D721Med (cell line): ENCODE measurements at regions not wholly inside any gene's neighbourhood (a gene's known extent, or its start where the extent isn't known, plus 50 kb on each side); places are given as distances from the start of the nearest gene placed in this dataset.

Experiments used
- DNase-seq: peaks from one replicate; pipeline ENCODE4 v3.0.0; 2011; ENCODE audit warnings: low spot score; ENCODE audit not compliant: insufficient read length
- FAIRE-seq: peaks from 2 replicates; lab custom pipeline; 2011; peaks lifted over from hg19 to GRCh38; lab: Jason Lieb, UNC
- TF ChIP-seq, protein P1 (sequence below): IDR thresholded peaks from 2 replicates; pipeline ENCODE4 v1.5.1; 2012; ENCODE audit warnings: mild to moderate bottlenecking, control low read depth; ENCODE audit not compliant: insufficient read depth; ENCODE audit errors: missing control alignments

DNA sequence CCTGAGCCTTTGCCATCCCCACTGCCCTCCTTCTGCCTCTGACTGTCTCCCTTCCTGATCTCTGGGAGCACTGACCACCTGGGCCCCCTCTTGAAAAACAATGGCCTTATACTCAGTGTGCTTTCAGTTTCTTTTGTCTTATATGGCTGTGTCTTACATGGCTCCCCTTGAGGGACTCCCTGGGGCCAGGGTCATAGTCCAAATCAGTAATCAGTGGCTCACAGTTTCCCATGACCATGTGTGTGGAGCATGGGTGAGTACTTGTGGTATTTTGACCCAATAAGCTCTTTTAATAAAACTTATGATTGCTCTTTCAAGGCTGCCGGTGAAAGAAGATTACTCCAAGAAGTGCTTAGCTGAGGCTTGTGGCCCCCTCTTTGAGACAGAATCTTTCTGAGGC lies 62.4 kb upstream of the PCBD1 start:
- TF ChIP-seq, protein P1, sequence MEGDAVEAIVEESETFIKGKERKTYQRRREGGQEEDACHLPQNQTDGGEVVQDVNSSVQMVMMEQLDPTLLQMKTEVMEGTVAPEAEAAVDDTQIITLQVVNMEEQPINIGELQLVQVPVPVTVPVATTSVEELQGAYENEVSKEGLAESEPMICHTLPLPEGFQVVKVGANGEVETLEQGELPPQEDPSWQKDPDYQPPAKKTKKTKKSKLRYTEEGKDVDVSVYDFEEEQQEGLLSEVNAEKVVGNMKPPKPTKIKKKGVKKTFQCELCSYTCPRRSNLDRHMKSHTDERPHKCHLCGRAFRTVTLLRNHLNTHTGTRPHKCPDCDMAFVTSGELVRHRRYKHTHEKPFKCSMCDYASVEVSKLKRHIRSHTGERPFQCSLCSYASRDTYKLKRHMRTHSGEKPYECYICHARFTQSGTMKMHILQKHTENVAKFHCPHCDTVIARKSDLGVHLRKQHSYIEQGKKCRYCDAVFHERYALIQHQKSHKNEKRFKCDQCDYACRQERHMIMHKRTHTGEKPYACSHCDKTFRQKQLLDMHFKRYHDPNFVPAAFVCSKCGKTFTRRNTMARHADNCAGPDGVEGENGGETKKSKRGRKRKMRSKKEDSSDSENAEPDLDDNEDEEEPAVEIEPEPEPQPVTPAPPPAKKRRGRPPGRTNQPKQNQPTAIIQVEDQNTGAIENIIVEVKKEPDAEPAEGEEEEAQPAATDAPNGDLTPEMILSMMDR: no peak
- FAIRE-seq (no peak), DNase-seq (no peak)

DNA sequence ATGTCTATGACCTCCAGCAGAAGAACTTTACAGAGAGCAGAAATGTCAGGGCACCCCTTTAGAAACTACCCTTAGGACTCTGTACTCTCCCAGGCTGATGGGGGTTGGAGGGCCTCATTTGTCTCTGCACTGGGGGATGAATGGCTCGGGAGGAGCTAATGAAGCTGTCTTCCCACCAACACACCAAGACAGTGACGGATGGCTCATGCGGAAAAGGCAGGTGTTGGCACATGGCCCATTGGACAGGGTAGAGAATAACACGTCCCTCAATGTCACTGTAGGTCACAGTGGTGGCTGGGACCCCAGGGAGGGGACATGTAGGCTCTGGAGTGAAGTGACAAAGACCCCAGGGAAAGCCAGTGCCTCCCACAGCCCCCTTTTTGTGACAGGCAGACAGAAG lies 64.0 kb upstream of the PCBD1 start:
- TF ChIP-seq, protein P1: no peak
- no peak for DNase-seq
- no peak for FAIRE-seq

DNA sequence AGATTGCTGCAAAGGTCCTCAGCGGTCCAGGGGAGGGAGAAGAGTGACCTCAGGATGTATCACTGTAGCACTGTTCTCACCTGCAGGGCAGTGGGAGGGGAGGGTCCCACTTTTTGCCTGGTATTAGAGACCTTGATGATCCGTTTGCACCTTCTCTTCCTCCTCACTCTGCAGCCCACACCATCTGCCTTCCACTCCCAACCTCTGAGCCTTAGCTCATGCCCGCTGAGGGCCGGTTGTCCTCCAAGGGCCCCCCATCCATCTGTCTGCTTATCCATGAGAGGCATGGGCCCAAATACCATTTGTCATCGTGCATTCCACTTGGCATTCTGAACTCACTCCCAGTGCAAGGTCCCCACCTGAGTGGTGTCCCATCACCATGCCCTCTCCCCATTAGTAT lies 64.6 kb upstream of the PCBD1 start:
- TF ChIP-seq, protein P1: no peak
- no peak for FAIRE-seq
- no peak for DNase-seq

DNA sequence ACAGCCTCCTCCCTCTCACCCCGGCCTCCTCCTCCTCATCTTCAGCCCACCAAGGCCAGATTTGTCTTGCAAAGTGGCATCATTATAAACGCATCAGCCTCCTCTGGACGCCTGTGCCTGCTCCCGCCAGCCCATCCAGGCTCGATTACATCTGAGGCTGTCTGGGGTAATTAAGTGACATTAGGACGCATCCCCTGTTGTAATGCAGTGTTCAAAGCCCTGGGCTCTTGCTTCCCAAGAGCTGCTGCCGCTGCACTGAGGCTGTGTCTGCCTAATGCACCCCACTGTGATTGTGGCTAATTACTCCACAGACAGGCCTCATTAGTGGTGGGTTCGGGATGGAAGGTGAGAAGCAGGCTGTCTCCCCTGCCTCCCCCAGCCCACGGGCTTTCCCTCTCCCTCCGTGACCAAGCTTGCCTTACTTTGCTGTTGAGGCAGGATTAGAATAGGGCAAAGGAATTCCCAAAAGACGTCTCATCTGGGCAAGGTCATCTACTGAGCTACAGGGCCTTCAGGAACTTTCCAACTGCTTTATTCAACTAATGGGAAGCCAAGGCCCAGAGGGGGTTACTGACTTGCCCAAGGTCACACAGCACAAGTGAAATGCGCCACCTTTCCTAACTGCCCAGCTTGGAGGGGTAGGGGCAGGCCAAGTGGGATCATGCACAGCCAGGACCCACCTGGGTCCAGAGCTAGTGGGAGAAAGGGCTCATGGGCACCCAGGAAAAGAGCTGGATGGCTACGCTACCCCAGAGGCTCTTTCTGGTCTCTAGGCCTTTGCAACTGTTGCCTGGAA lies 66.2 kb upstream of the PCBD1 start:
- TF ChIP-seq, protein P1: no peak
- DNase-seq (no peak), FAIRE-seq (no peak)

DNA sequence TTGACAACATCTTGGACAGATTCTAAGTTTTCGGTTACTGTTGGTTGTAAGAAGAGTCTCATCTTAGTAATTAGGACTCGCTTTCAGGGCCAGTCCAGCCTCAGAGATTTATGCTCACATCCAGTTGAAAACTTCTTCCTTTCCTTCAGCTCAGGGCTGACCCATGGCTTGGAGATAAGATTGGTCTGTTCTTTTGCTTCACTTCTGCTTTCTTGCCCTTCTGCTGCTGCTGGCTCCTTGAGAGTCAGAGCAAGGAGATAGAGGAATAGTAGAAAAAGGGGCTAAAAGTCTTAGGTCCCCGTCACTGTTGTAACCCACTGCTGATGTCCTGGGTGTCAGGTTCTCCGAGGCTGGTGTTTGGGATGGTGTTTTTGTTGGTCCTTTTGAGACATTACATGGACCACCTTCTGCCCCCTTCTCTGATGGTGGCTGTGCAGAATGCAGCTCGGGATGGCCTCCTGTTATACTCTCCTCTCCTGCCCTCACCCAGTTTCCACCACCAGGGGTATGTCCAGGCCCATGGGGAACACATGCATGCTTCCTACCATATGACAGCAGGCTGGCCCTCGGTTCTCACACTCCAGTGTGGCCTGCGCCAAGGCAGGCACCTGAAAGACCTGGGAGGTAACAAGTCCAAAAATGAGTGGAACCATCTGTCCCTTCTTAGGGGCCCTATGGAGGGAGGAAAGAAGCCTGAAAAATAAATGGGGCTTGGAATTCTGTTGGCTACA lies 67.8 kb upstream of the PCBD1 start:
- TF ChIP-seq, protein P1: no peak
- FAIRE-seq (no peak), DNase-seq (no peak)

DNA sequence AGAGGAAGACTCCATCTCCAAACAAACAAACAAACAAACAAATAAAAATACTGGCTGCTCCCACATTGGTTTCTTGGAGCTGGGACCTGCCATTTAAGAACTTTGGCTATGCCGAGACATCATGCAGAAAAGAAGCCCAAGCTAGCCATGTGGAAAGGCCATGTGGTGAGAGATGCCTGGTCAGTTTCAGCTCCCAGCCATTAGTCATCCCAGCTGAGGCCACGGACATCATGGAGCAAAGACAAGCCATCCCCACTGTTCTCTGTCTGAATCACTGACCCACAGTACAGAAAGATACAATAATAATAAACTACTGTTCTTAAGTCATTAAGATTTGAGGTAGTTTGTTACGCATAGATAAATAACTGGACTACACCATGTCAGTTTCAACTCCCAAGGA lies 70.0 kb upstream of the PCBD1 start:
- FAIRE-seq: no peak
- DNase-seq: no peak
- TF ChIP-seq, protein P1: no peak

DNA sequence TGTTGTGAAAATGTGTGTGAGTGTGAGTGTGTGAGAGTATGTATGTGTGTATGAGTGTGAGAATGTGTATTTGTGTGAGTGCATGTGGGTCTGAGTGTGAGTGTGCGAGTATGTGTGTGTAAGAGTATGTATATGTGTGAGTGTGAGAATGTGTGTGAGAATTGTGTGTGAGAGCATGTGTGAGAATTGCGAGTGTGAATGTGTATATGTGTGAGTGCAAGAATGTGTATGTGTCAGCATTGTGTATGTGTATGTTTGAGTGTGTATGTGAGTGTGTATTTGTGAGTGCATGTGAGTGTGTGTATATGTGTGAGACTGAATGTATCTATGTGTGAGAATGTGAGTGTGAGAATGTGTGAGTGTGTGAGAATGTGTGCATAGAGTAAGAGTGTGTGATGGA lies 72.0 kb upstream of the PCBD1 start:
- FAIRE-seq: no peak
- TF ChIP-seq, protein P1: no peak
- DNase-seq: no peak
